HG03354 (cell line): ENCODE measurements at regions not wholly inside any gene's neighbourhood (a gene's known extent, or its start where the extent isn't known, plus 50 kb on each side); places are given as distances from the start of the nearest gene placed in this dataset.

ENCODE experiments used
- ATAC-seq: cut with Tn5 transposase; IDR thresholded peaks from one replicate; pipeline ENCODE4 v1.9.1; 2021; ENCODE audit warnings: mild to moderate bottlenecking; ENCODE audit not compliant: unreplicated experiment, poor library complexity, severe bottlenecking

- ATAC-seq: no peak
Observed at GRCh38 chr3:147735616-147736015, 326.5 kb downstream of the ZIC1 start.

GRCh38 chr3:147736226-147736625 is 327.1 kb downstream of the ZIC1 start:
- ATAC-seq: no peak

- no peak for ATAC-seq
Observed at GRCh38 chr3:147737376-147737775, 328.2 kb downstream of the ZIC1 start.

GRCh38 chr3:147740928-147741327 is 331.8 kb downstream of the ZIC1 start:
- ATAC-seq: no peak

- no peak for ATAC-seq
Observed at GRCh38 chr3:147744967-147745366, 335.8 kb downstream of the ZIC1 start.

GRCh38 chr3:147755310-147755709 is 346.1 kb downstream of the ZIC1 start:
- no peak for ATAC-seq

GRCh38 chr3:147756476-147756875 is 347.3 kb downstream of the ZIC1 start:
- ATAC-seq: no peak

GRCh38 chr3:147757866-147758265 is 348.7 kb downstream of the ZIC1 start:
- no peak for ATAC-seq

- no peak for ATAC-seq
Observed at GRCh38 chr3:147758771-147759170, 349.6 kb downstream of the ZIC1 start.

- no peak for ATAC-seq
Observed at GRCh38 chr3:147760085-147760484, 350.9 kb downstream of the ZIC1 start.

- ATAC-seq: no peak
Observed at GRCh38 chr3:147760941-147761340, 351.8 kb downstream of the ZIC1 start.

GRCh38 chr3:147773116-147773630 is 364.0 kb downstream of the ZIC1 start:
- no peak for ATAC-seq

- ATAC-seq: no peak
Observed at GRCh38 chr3:147775411-147775810, 366.2 kb downstream of the ZIC1 start.

GRCh38 chr3:147775816-147776530 is 366.8 kb downstream of the ZIC1 start:
- no peak for ATAC-seq

GRCh38 chr3:147793841-147794240 is 384.7 kb downstream of the ZIC1 start:
- no peak for ATAC-seq

- ATAC-seq: no peak
Observed at GRCh38 chr3:147794596-147794995, 385.4 kb downstream of the ZIC1 start.

GRCh38 chr3:147795418-147795817 is 386.3 kb downstream of the ZIC1 start:
- ATAC-seq: no peak

- ATAC-seq: no peak
Observed at GRCh38 chr3:147797095-147797494, 387.9 kb downstream of the ZIC1 start.

- no peak for ATAC-seq
Observed at GRCh38 chr3:147799601-147800000, 390.4 kb downstream of the ZIC1 start.

GRCh38 chr3:147807776-147808175 is 398.6 kb downstream of the ZIC1 start:
- no peak for ATAC-seq

- ATAC-seq: no peak
Observed at GRCh38 chr3:147809206-147809605, 400.0 kb downstream of the ZIC1 start.
